ENCODE measurements at regions not wholly inside any gene's neighbourhood (a gene's known extent, or its start where the extent isn't known, plus 50 kb on each side); places are given as distances from the start of the nearest gene placed in this dataset.

- no peaks in the 10 kb centered on the region for H3K27me3 Mint-ChIP-seq (ENCODE audit: low read depth, unreplicated experiment)
Observed at GRCh38 chr1:9182784-9183257, 51.8 kb upstream of the H6PD start.

GRCh38 chr1:9183441-9183840 lies 51.1 kb upstream of the H6PD start:
- Mint-ChIP-seq H3K4me1 (ENCODE audit: low read depth, unreplicated experiment) (peaks cover 19% of the 10 kb centered on the region), H3K36me3 (ENCODE audit: low read depth, unreplicated experiment) (peaks cover 18% of the 10 kb centered on the region), H3K27ac (ENCODE audit: unreplicated experiment) (peak overlapping the region; percentile 80), H3K4me3 (ENCODE audit: unreplicated experiment) (peak overlapping the region; percentile 83), H3K27me3 (ENCODE audit: low read depth, unreplicated experiment) (no peaks in the 10 kb centered on the region), H3K9me3 (ENCODE audit: unreplicated experiment) (no peaks in the 10 kb centered on the region)
- Histone ChIP-seq H3K27me3 (ENCODE audit: insufficient read depth, low read length) (no peaks in the 10 kb centered on the region), H3K36me3 (ENCODE audit: insufficient read depth, low read length) (peaks cover 14% of the 10 kb centered on the region), H2AFZ (ENCODE audit: low read depth, low read length) (peak overlapping the region; percentile 11), H3K4me3 (ENCODE audit: insufficient read depth, low read depth, low read length) (peak overlapping the region; percentile 72), H3K79me2 (ENCODE audit: insufficient read depth, low read length) (peaks cover 87% of the 10 kb centered on the region), H4K20me1 (ENCODE audit: insufficient read depth, low read length) (peaks cover 54% of the 10 kb centered on the region), H3K9me3 (ENCODE audit: insufficient read depth, low read depth, low read length) (no peaks in the 10 kb centered on the region), H3K4me1 (ENCODE audit: insufficient read depth, low read length) (peaks cover 37% of the 10 kb centered on the region), H3K9ac (ENCODE audit: low read length) (peak overlapping the region; percentile 85), H3K4me2 (ENCODE audit: low read length) (peak overlapping the region; percentile 83), H3K27ac (ENCODE audit: low read depth, low read length) (no peak overlapping the region)
- DNase-seq (ENCODE audit: low read depth) (no peak), FAIRE-seq (no peak)
- TF ChIP-seq CTCF (IDR thresholded peaks at IDR 0.05; ENCODE audit: insufficient read depth, low read depth, low read length) (no peak), EZH2 (IDR thresholded peaks at IDR 0.05; ENCODE audit: insufficient read depth, low read length) (no peak)

More at GRCh38 chr1:9182784-9183257, 51.8 kb upstream of the H6PD start:
- FAIRE-seq (no peak), DNase-seq (ENCODE audit: low read depth) (no peak)
- Mint-ChIP-seq H3K4me1 (ENCODE audit: low read depth, unreplicated experiment) (peaks cover 20% of the 10 kb centered on the region), H3K27ac (ENCODE audit: unreplicated experiment) (peak overlapping the region; percentile 75), H3K4me3 (ENCODE audit: unreplicated experiment) (peak overlapping the region; percentile 85), H3K36me3 (ENCODE audit: low read depth, unreplicated experiment) (peaks cover 18% of the 10 kb centered on the region), H3K9me3 (ENCODE audit: unreplicated experiment) (no peaks in the 10 kb centered on the region)
- peak overlapping the region; percentile 80 for H3K27ac ChIP-seq (ENCODE audit: low read depth, low read length)
- peaks cover 15% of the 10 kb centered on the region for H3K36me3 ChIP-seq (ENCODE audit: insufficient read depth, low read length)
- TF ChIP-seq EZH2 (IDR thresholded peaks at IDR 0.05; ENCODE audit: insufficient read depth, low read length) (no peak), CTCF (IDR thresholded peaks at IDR 0.05; ENCODE audit: insufficient read depth, low read depth, low read length) (no peak)
- H3K4me2 ChIP-seq (ENCODE audit: low read length) = peak overlapping the region; percentile 83
- H3K27me3 ChIP-seq (ENCODE audit: insufficient read depth, low read length) = no peaks in the 10 kb centered on the region
- H3K79me2 ChIP-seq (ENCODE audit: insufficient read depth, low read length) = peaks cover 91% of the 10 kb centered on the region
- H3K4me3 ChIP-seq (ENCODE audit: insufficient read depth, low read depth, low read length) = peak overlapping the region; percentile 72
- H3K4me1 ChIP-seq (ENCODE audit: insufficient read depth, low read length) = peaks cover 37% of the 10 kb centered on the region
- peak overlapping the region; percentile 31 for H2AFZ ChIP-seq (ENCODE audit: low read depth, low read length)
- peaks cover 60% of the 10 kb centered on the region for H4K20me1 ChIP-seq (ENCODE audit: insufficient read depth, low read length)
- H3K9ac ChIP-seq (ENCODE audit: low read length) = peak overlapping the region; percentile 85
- no peaks in the 10 kb centered on the region for H3K9me3 ChIP-seq (ENCODE audit: insufficient read depth, low read depth, low read length)

GRCh38 chr1:9183898-9184297 lies 50.7 kb upstream of the H6PD start:
- Histone ChIP-seq H3K36me3 (ENCODE audit: insufficient read depth, low read length) (peaks cover 10% of the 10 kb centered on the region), H3K27me3 (ENCODE audit: insufficient read depth, low read length) (no peaks in the 10 kb centered on the region), H3K4me1 (ENCODE audit: insufficient read depth, low read length) (peaks cover 37% of the 10 kb centered on the region), H3K9ac (ENCODE audit: low read length) (peak overlapping the region; percentile 85), H3K9me3 (ENCODE audit: insufficient read depth, low read depth, low read length) (no peaks in the 10 kb centered on the region), H3K4me3 (ENCODE audit: insufficient read depth, low read depth, low read length) (peak overlapping the region; percentile 72), H3K79me2 (ENCODE audit: insufficient read depth, low read length) (peaks cover 87% of the 10 kb centered on the region), H3K4me2 (ENCODE audit: low read length) (peak overlapping the region; percentile 83), H2AFZ (ENCODE audit: low read depth, low read length) (no peak overlapping the region), H3K27ac (ENCODE audit: low read depth, low read length) (no peak overlapping the region), H4K20me1 (ENCODE audit: insufficient read depth, low read length) (peaks cover 52% of the 10 kb centered on the region)
- TF ChIP-seq CTCF (IDR thresholded peaks at IDR 0.05; ENCODE audit: insufficient read depth, low read depth, low read length) (no peak), EZH2 (IDR thresholded peaks at IDR 0.05; ENCODE audit: insufficient read depth, low read length) (no peak)
- H3K9me3 Mint-ChIP-seq (ENCODE audit: unreplicated experiment) = no peaks in the 10 kb centered on the region
- H3K27ac Mint-ChIP-seq (ENCODE audit: unreplicated experiment) = peak overlapping the region; percentile 58
- no peak for FAIRE-seq
- no peaks in the 10 kb centered on the region for H3K27me3 Mint-ChIP-seq (ENCODE audit: low read depth, unreplicated experiment)
- H3K4me3 Mint-ChIP-seq (ENCODE audit: unreplicated experiment) = peak overlapping the region; percentile 83
- peaks cover 14% of the 10 kb centered on the region for H3K36me3 Mint-ChIP-seq (ENCODE audit: low read depth, unreplicated experiment)
- H3K4me1 Mint-ChIP-seq (ENCODE audit: low read depth, unreplicated experiment) = peaks cover 15% of the 10 kb centered on the region
- DNase-seq (ENCODE audit: low read depth) = no peak
